ENCODE measurements at regions not wholly inside any gene's neighbourhood (a gene's known extent, or its start where the extent isn't known, plus 50 kb on each side); places are given as distances from the start of the nearest gene placed in this dataset.
"Not testable (repeated sequence)": the region's sequence is repeated elsewhere in the genome, so short reads cannot be mapped to it uniquely, and the experiment has no call there.

GRCh38 chr3:154684021-154684420 lies 254.0 kb upstream of the GPR149 start:
- DNase-seq (ENCODE audit: low spot score) (no peak), FAIRE-seq (no peak)

GRCh38 chr3:154678041-154678654 lies 248.2 kb upstream of the GPR149 start:
- FAIRE-seq (no peak), DNase-seq (ENCODE audit: low spot score) (no peak)

GRCh38 chr3:154668835-154669234 lies 238.8 kb upstream of the GPR149 start:
- DNase-seq (ENCODE audit: low spot score) = no peak
- FAIRE-seq = no peak

DNA sequence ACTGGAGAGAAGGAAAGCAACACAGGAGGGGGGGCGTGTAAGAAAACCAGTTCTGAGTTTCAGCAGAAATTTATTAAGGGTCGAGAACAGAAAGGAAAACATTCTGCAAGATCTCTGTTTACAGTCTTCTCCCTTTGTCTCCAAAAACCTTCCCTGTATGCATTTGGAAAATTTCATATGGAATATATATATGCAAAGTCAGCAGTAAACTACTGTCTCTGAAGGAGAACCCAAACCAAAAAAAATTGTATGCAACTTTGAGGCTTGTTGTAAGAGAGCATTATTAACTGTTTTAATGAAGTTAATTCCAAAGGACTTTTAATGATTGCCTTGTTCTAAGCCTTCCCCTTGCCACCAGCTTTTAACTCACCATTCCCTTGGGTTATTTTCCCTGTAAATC lies 238.2 kb upstream of the GPR149 start:
- DNase-seq (ENCODE audit: low spot score) = no peak
- no peak for FAIRE-seq

- DNase-seq (ENCODE audit: low spot score) (no peak), FAIRE-seq (no peak)
Measured at GRCh38 chr3:154666542-154666941, 236.6 kb upstream of the GPR149 start.

GRCh38 chr3:154664714-154665113 lies 234.7 kb upstream of the GPR149 start:
- FAIRE-seq = no peak
- DNase-seq (ENCODE audit: low spot score) = no peak

DNA sequence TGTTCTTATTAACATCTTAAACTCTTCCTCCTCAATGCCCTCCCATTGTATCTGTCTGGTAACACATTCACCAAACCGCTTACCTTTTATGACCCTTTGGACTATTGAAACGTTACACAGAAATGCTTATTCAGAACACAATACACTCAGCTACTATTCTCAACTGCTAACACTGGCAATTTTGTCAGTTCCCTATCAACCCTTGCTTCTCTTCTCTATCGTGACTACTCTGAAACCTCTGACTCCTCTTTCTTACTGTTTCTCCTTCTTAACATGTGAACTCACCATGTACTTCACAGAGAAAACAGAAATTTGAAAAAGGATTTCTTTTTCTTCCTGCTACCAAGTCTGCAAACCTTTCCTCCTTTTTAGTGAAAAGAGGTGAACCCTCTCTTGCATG lies 232.9 kb upstream of the GPR149 start:
- no peak for FAIRE-seq
- DNase-seq (ENCODE audit: low spot score) = no peak

GRCh38 chr3:154660811-154661210 lies 230.8 kb upstream of the GPR149 start:
- no peak for DNase-seq (ENCODE audit: low spot score)
- no peak for FAIRE-seq

DNA sequence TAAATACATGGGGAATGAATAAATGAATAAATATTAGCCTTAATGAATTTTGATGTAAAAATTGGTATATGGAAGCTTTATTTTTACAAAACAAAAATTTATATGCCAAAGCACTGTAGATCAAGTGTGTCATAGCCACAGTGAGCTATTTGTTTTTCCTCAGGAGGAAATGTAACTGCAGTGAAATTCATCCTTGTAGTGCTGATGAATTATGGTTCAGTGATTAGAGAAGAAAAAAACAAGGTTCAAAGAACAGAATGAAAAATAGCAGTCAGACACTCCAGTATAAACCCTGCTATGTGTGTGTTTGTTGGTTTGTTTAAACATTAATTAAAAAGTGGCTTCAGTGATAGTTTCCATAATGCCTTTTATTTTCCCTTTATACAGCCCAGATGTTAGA lies 228.0 kb upstream of the GPR149 start:
- FAIRE-seq = no peak
- DNase-seq (ENCODE audit: low spot score) = no peak

DNA sequence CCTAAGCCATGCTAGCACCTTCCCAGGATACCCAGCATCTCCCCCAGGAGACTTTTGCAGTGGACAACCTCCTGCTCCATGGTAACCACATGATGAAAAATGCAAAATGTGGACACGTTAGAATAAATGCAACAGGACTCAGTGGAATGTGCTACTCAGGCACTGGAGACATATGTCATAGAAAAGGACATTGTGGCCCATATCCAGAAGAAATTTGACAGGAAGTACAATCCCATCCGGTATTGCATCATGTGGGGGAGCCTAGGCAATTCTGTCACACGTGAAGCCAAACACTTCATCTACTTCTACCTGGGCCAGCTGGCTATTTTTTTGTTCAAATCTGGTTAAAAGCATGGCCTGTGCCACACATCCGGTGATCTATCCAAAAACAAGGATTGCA lies 227.2 kb upstream of the GPR149 start:
- FAIRE-seq (no peak), DNase-seq (ENCODE audit: low spot score) (no peak)

- DNase-seq (ENCODE audit: low spot score) = no peak
- no peak for FAIRE-seq
Measured at GRCh38 chr3:154656486-154656885, 226.5 kb upstream of the GPR149 start.

- FAIRE-seq = no peak
Measured at GRCh38 chr3:154642145-154642544, 212.2 kb upstream of the GPR149 start.

DNA sequence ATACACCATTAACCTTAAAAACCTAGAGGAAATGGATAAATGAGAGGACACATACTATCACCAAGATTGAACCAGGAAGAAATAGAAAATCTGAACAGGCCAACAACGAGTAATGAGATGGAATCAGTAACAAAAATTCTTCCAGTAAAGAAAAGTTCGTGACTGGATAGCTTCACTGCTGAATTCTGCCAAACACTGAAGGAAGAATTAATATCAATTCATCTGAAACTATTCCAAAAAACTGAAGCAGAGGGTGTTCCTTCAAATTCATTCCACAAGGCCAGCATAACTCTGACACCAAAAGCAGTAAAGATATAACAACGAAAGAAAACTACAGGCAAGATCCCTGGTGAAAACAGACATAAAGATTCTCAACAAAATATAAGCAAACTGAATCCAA lies 195.8 kb upstream of the GPR149 start:
- FAIRE-seq (no peak), DNase-seq (ENCODE audit: low spot score) (no peak)

More at GRCh38 chr3:154642145-154642544, 212.2 kb upstream of the GPR149 start:
- DNase-seq (ENCODE audit: low spot score) = no peak

DNA sequence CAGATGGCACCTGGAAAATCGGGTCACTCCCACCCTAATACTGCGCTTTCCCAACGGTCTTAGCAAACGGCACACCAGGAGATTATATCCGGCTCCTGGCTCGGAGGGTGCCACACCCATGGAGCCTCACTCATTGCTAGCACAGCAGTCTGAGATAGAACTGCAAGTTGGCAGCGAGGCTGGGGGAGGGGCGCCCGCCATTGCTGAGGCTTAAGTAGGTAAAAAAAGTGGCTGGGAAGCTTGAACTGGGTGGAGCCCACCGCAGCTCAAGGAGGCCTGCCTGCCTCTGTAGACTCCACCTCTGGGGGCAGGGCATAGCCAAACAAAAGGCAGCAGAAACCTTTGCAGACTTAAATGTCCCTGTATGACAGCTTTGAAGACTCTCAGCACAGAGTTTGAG lies 189.6 kb upstream of the GPR149 start:
- not testable (repeated sequence) for FAIRE-seq

DNA sequence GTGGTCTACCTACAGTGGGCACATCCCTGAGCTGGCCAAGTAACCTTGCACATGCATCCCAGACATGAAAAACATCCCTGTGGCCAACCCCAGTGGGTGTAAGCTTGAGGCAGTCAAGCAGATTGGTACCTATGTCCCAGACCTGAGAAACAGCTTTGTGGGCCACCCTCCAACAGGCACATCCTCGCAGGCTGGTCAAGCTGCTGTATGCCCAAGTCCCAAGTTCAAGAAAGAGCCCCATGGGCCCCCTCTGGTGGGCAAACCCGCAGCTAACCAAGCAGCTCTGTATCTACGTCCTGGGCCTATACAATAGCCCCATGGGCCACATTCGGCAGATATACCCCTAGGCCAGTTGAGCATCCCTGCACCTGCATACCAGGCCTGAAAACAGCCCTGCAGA lies 186.3 kb upstream of the GPR149 start:
- DNase-seq (ENCODE audit: low spot score) = no peak
- FAIRE-seq = no peak

More for the DNA sequence above, 189.6 kb upstream of the GPR149 start:
- not testable (repeated sequence) for DNase-seq (ENCODE audit: low spot score)

DNA sequence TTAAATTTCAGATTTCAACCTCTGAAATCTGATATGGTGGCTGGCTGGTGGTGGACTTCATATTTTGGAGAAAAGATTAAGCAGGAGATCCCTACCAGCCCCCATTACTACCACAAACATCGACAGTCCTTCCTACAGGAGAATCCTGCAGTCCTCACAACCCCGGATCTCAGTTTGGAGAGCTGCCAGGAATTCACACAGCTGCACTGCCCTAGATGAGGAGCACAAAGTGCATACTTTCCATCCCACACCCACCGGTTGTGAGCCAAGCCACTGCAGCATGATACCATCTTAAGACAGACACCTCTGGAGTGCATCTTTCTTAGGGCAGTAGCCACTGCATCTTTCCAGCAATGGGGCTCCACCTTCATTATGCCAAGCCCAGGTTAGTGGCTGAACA lies 185.5 kb upstream of the GPR149 start:
- no peak for FAIRE-seq

GRCh38 chr3:154614601-154615000 lies 184.6 kb upstream of the GPR149 start:
- DNase-seq (ENCODE audit: low spot score) (no peak), FAIRE-seq (no peak)

More for the DNA sequence above, 185.5 kb upstream of the GPR149 start:
- peak; percentile 21 for DNase-seq (ENCODE audit: low spot score)

DNA sequence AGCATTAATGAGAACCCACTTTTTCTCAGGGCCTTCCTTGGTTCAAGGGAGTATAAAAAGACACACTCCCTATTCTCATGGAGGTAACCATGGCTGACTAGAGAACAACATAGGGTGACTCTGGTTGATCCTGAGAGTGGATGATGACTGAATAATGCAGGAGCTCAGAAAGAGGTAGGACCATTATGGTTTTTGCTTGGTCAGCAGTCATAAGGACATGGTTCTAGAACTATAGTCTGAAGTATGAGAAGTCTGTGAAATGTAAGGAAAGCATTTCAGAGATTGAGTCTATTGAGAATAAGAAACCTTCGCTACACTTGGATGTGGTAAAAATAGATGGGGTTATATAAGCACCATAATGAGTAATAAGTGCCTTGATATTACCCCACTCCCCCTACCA lies 184.1 kb upstream of the GPR149 start:
- no peak for DNase-seq (ENCODE audit: low spot score)
- FAIRE-seq = no peak

- no peak for FAIRE-seq
- no peak for DNase-seq (ENCODE audit: low spot score)
Measured at GRCh38 chr3:154602241-154602640, 172.3 kb upstream of the GPR149 start.

GRCh38 chr3:154598166-154598565 lies 168.2 kb upstream of the GPR149 start:
- FAIRE-seq (no peak), DNase-seq (ENCODE audit: low spot score) (no peak)

DNA sequence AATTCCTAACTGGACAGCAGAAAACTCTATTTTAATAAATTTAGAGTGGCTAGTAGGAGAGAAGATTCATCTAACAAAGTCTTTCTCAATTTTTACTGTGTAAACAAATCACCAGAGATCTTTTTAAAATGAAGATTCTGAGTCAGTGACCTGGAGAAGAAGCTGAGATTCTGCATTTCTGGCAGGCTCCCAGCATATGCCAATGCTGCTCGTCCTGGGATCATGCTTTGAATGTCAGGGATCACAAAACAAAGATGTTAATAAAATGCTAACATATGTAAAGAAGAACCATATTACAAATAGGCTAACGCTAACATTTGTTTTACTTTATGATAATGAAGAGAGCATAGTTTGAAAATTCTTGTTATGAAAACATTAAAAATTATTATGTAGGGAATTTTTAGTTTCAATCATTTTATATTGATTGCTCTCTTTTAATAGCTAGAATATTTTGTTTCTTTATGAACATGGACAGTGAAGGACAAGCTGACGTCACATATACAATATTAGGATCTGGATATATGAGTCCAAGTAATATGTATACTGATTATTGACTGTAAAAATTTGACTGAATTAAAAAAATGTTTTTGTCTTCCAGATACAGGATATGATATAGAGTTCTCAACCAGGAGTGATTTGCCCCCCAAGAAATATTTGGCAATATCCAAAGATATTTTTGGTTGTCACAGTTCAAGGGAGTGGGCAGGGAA lies 160.8 kb upstream of the GPR149 start:
- DNase-seq (ENCODE audit: low spot score) (no peak), FAIRE-seq (no peak)

DNA sequence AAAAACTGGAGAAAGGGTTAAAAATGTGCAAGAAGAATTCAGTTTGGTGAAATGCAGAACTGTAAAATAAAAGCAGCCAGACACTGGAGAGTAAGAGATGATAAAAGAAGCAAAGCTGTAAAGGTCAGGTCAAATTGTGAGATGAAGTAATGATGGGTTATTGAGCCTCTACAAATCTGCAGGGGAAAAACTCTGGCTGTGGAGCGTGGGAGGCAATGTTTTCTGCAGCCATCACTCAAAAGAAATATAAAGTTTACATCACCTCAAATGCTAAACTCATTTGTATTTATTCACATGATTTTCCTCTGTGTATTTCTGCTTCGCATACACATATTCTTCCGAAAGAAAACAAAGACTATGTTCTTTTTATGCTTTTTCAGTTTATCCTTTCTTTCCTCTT lies 158.8 kb upstream of the GPR149 start:
- DNase-seq (ENCODE audit: low spot score) = no peak

GRCh38 chr3:154584974-154585373 lies 155.0 kb upstream of the GPR149 start:
- no peak for DNase-seq (ENCODE audit: low spot score)
- FAIRE-seq = no peak

More for the DNA sequence above, 158.8 kb upstream of the GPR149 start:
- no peak for FAIRE-seq
